ENCODE measurements at regions not wholly inside any gene's neighbourhood (a gene's known extent, or its start where the extent isn't known, plus 50 kb on each side); places are given as distances from the start of the nearest gene placed in this dataset.

GRCh38 chr2:240322991-240323390 is 112.5 kb upstream of the GPC1 start:
- TF ChIP-seq CTCF (conservative IDR thresholded peaks at IDR 0.05) (no peak), ZFX (IDR thresholded peaks at IDR 0.05) (no peak)

All from C4-2B (cell line).